SK-N-SH (cell line): ENCODE measurements at regions not wholly inside any gene's neighbourhood (a gene's known extent, or its start where the extent isn't known, plus 50 kb on each side); places are given as distances from the start of the nearest gene placed in this dataset.

Experiments
- CTCF ChIA-PET: fragments of 300-600, 350-600 bp; formaldehyde crosslinking; extraction: SDS; loops from one replicate; lab custom pipeline; 2021; lab: Yijun Ruan, JAX
- POLR2A ChIA-PET: fragments of 350-600 bp; sonication (Branson Sonifier 250); formaldehyde crosslinking; extraction: SDS; loops from one replicate; lab custom pipeline; 2020; ENCODE audit warnings: antibody characterized with exemption, inconsistent platforms; lab: Yijun Ruan, JAX
- DNase-seq: peaks from one replicate; pipeline ENCODE4 v3.0.0; 2012
- H2AFZ ChIP-seq: fragments of 200-600 bp; sonication (generic); 2 replicates; pipeline ENCODE4 v1.8.1; 2016; ENCODE audit warnings: antibody characterized with exemption, mild to moderate bottlenecking, low read depth
- H3F3A ChIP-seq: fragments of 200-600 bp; sonication (generic); replicated peaks from 2 replicates; pipeline ENCODE3; 2016; ENCODE audit warnings: antibody characterized with exemption, mild to moderate bottlenecking; ENCODE audit not compliant: insufficient read depth
- H3K27ac ChIP-seq, 2 experiments: fragments of 200-500 bp in 1 of 2; fragments of 200-600 bp in 1 of 2; sonication (Bioruptor generic) in 1 of 2; sonication (generic), shearing (Covaris generic) in 1 of 2; 2 replicates each; pipeline versions ENCODE4 v1.5.1 to v1.6.1; 2014 to 2016; ENCODE audit warnings: low read depth in 2 of 2, inconsistent platforms in 1 of 2, low read length in 1 of 2, mild to moderate bottlenecking in 1 of 2, mixed read lengths in 1 of 2
- H3K27me3 ChIP-seq: fragments of 200-600 bp; sonication (generic), shearing (Covaris generic); 2 replicates; pipeline ENCODE4 v1.6.1; 2016; ENCODE audit warnings: mixed run types; ENCODE audit not compliant: insufficient read depth
- H3K36me3 ChIP-seq, 2 experiments: fragments of 200-500 bp in 1 of 2; fragments of 200-600 bp in 1 of 2; sonication (Bioruptor generic) in 1 of 2; sonication (generic) in 1 of 2; replicated peaks in 1 of 2; 2 replicates each; pipeline versions ENCODE3 to v1.5.1; 2014 to 2016; ENCODE audit warnings: low read length in 1 of 2, mild to moderate bottlenecking in 1 of 2; ENCODE audit not compliant: insufficient read depth in 2 of 2, control insufficient read depth in 1 of 2
- H3K4me1 ChIP-seq, 2 experiments: fragments of 200-500 bp in 1 of 2; fragments of 200-600 bp in 1 of 2; sonication (Bioruptor generic) in 1 of 2; sonication (generic), shearing (Covaris generic) in 1 of 2; 2 replicates each; pipeline versions ENCODE4 v1.5.1 to v1.6.1; 2014 to 2016; ENCODE audit warnings: low read depth in 1 of 2, low read length in 1 of 2, mixed run types in 1 of 2; ENCODE audit not compliant: insufficient read depth in 2 of 2, control insufficient read depth in 1 of 2
- H3K4me2 ChIP-seq: fragments of 200-600 bp; sonication (generic), shearing (Covaris generic); 2 replicates; pipeline ENCODE4 v1.6.1; 2017; ENCODE audit warnings: mixed run types
- H3K4me3 ChIP-seq, 2 experiments: fragments of 200-500 bp in 1 of 2; fragments of 200-600 bp in 1 of 2; sonication (Bioruptor generic) in 1 of 2; sonication (generic), shearing (Covaris generic) in 1 of 2; 2 replicates each; pipeline versions ENCODE4 v1.5.1 to v1.8.1; 2014 to 2016; ENCODE audit warnings: low read depth in 2 of 2, inconsistent platforms in 1 of 2, low read length in 1 of 2, mild to moderate bottlenecking in 1 of 2, mixed read lengths in 1 of 2, moderate library complexity in 1 of 2
- H3K79me2 ChIP-seq: fragments of 200-600 bp; sonication (generic); 2 replicates; pipeline ENCODE4 v1.8.1; 2017; ENCODE audit warnings: mild to moderate bottlenecking; ENCODE audit not compliant: insufficient read depth
- H3K9ac ChIP-seq: fragments of 200-600 bp; sonication (generic); 2 replicates; pipeline ENCODE4 v1.6.1; 2017; ENCODE audit warnings: mixed run types
- H3K9me2 ChIP-seq: fragments of 200-600 bp; sonication (generic); 2 replicates; pipeline ENCODE4 v1.6.1; 2017; ENCODE audit warnings: mixed run types
- H3K9me3 ChIP-seq: fragments of 200-600 bp; sonication (generic); 2 replicates; pipeline ENCODE4 v1.6.1; 2017; ENCODE audit warnings: mixed run types, mild to moderate bottlenecking, moderate library complexity
- H4K20me1 ChIP-seq: fragments of 200-600 bp; sonication (generic); 2 replicates; pipeline ENCODE4 v1.6.1; 2017; ENCODE audit warnings: mild to moderate bottlenecking, mixed run types; ENCODE audit not compliant: insufficient read depth
- ELF1 ChIP-seq: IDR thresholded peaks from 2 replicates; pipeline ENCODE4 v1.4.0; 2012
- MAX ChIP-seq: IDR thresholded peaks from 2 replicates; pipeline ENCODE4 v1.4.0; 2012; ENCODE audit warnings: low read depth
- RAD21 ChIP-seq: IDR thresholded peaks from 2 replicates; pipeline ENCODE4 v1.6.1; 2012; ENCODE audit warnings: mild to moderate bottlenecking, low read length
- SMC3 ChIP-seq: IDR thresholded peaks from 2 replicates; pipeline ENCODE4 v1.6.1; 2012; ENCODE audit warnings: low read depth, low read length, improper control_type of control experiment
- YY1 ChIP-seq: IDR thresholded peaks from 2 replicates; pipeline ENCODE4 v1.4.0; 2012; ENCODE audit warnings: low read depth, mild to moderate bottlenecking
- WGBS: methylation state at CpG from one replicate; pipeline ENCODE4 v1.1.6; 2017; ENCODE audit warnings: low lambda C conversion rate; 5-methylcytosine and 5-hydroxymethylcytosine counted together
- TF ChIP-seq, protein P1 (sequence below): IDR thresholded peaks from 2 replicates; pipeline ENCODE4; 2012
- TF ChIP-seq, protein P2 (sequence below): IDR thresholded peaks from 2 replicates; pipeline ENCODE4 v1.4.0; 2012; ENCODE audit warnings: low read depth, borderline replicate concordance
- TF ChIP-seq, protein P3 (sequence below): fragments of 200-600 bp; sonication (generic); IDR thresholded peaks from 2 replicates; pipeline ENCODE4 v1.6.1; 2017; ENCODE audit warnings: antibody characterized with exemption, mild to moderate bottlenecking, moderate library complexity
- TF ChIP-seq, protein P4 (sequence below): IDR thresholded peaks from 2 replicates; pipeline ENCODE4 v1.6.1; 2012; ENCODE audit warnings: mild to moderate bottlenecking, low read depth, low read length, moderate library complexity

DNA sequence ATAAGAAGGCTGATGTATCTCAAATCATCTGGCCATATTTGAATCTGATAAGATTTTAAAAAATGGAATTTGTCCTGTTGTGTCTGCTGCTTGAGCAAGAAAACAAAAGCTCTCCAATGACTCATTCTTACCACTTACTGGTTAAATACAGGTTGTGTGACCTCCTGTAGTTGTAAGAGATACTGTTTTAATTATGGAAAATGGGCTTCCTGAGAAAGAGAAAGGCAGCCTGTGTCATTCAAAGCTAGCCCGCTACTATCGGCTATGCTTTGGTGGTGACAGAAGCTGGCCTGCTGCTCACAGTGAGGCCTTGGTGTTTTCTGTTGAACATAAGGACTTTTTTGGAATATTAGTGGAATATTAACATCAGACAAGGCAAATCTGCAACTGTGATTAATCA is 1722.1 kb upstream of the PCDH10 start (continued):
- TF ChIP-seq, protein P1, sequence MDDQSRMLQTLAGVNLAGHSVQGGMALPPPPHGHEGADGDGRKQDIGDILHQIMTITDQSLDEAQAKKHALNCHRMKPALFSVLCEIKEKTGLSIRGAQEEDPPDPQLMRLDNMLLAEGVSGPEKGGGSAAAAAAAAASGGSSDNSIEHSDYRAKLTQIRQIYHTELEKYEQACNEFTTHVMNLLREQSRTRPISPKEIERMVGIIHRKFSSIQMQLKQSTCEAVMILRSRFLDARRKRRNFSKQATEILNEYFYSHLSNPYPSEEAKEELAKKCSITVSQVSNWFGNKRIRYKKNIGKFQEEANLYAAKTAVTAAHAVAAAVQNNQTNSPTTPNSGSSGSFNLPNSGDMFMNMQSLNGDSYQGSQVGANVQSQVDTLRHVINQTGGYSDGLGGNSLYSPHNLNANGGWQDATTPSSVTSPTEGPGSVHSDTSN: no peak
- TF ChIP-seq ELF1 (no peak), YY1 (no peak), SMC3 (no peak), MAX (no peak)
- TF ChIP-seq, protein P2, sequence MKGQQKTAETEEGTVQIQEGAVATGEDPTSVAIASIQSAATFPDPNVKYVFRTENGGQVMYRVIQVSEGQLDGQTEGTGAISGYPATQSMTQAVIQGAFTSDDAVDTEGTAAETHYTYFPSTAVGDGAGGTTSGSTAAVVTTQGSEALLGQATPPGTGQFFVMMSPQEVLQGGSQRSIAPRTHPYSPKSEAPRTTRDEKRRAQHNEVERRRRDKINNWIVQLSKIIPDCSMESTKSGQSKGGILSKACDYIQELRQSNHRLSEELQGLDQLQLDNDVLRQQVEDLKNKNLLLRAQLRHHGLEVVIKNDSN: no peak

DNA sequence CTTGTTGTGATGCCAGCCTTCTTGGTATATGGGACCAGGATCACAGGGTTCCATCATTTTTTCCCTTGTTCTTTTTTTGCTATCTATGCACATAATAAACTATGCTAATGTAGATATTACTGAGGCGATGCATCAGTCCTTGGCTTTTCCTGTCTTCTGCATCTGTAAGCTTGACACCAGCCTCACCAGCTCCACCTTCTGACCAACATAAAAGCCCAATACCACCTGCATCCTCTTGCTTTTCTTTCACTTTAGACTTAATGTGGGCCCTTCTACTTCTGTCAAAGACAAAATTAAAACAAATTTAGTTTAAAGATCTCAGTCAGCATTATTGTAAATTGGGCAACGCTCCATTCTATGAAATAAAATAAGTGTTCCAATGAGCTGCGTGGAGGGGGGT is 1718.8 kb upstream of the PCDH10 start:
- POLR2A ChIA-PET: no interaction called here
- WGBS: 5% methylated on average over 3 of the region's 3 CpGs
- CTCF ChIA-PET: no interaction called here

More for the DNA sequence above, 1718.8 kb upstream of the PCDH10 start:
- Histone ChIP-seq H3K27me3 (no peaks in the 10 kb centered on the region), H3K36me3 (no peaks in the 10 kb centered on the region), H3K9ac (no peak overlapping the region), H3K27ac (no peak overlapping the region), H3F3A (no peaks in the 10 kb centered on the region), H3K79me2 (no peaks in the 10 kb centered on the region), H3K4me3 (0 out of 4 replicates have a peak overlapping the region, but pooled peaks of 1 of the 2 experiments have one; percentile 22), H3K9me3 (no peaks in the 10 kb centered on the region), H3K4me1 (no peaks in the 10 kb centered on the region), H3K9me2 (no peaks in the 10 kb centered on the region), H2AFZ (no peak overlapping the region), H3K4me2 (peak overlapping the region; percentile 24; the same call in 1 of the 2 replicates), H4K20me1 (no peaks in the 10 kb centered on the region)
- DNase-seq: no peak
- TF ChIP-seq, protein P3, sequence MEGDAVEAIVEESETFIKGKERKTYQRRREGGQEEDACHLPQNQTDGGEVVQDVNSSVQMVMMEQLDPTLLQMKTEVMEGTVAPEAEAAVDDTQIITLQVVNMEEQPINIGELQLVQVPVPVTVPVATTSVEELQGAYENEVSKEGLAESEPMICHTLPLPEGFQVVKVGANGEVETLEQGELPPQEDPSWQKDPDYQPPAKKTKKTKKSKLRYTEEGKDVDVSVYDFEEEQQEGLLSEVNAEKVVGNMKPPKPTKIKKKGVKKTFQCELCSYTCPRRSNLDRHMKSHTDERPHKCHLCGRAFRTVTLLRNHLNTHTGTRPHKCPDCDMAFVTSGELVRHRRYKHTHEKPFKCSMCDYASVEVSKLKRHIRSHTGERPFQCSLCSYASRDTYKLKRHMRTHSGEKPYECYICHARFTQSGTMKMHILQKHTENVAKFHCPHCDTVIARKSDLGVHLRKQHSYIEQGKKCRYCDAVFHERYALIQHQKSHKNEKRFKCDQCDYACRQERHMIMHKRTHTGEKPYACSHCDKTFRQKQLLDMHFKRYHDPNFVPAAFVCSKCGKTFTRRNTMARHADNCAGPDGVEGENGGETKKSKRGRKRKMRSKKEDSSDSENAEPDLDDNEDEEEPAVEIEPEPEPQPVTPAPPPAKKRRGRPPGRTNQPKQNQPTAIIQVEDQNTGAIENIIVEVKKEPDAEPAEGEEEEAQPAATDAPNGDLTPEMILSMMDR: peak; percentile 20
- 0 out of 2 replicates have a peak, but pooled peaks have one; percentile 16 for TF ChIP-seq RAD21
- TF ChIP-seq, protein P4, sequence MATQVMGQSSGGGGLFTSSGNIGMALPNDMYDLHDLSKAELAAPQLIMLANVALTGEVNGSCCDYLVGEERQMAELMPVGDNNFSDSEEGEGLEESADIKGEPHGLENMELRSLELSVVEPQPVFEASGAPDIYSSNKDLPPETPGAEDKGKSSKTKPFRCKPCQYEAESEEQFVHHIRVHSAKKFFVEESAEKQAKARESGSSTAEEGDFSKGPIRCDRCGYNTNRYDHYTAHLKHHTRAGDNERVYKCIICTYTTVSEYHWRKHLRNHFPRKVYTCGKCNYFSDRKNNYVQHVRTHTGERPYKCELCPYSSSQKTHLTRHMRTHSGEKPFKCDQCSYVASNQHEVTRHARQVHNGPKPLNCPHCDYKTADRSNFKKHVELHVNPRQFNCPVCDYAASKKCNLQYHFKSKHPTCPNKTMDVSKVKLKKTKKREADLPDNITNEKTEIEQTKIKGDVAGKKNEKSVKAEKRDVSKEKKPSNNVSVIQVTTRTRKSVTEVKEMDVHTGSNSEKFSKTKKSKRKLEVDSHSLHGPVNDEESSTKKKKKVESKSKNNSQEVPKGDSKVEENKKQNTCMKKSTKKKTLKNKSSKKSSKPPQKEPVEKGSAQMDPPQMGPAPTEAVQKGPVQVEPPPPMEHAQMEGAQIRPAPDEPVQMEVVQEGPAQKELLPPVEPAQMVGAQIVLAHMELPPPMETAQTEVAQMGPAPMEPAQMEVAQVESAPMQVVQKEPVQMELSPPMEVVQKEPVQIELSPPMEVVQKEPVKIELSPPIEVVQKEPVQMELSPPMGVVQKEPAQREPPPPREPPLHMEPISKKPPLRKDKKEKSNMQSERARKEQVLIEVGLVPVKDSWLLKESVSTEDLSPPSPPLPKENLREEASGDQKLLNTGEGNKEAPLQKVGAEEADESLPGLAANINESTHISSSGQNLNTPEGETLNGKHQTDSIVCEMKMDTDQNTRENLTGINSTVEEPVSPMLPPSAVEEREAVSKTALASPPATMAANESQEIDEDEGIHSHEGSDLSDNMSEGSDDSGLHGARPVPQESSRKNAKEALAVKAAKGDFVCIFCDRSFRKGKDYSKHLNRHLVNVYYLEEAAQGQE: no peak
